RWPE2 (cell line): ENCODE measurements at regions not wholly inside any gene's neighbourhood (a gene's known extent, or its start where the extent isn't known, plus 50 kb on each side); places are given as distances from the start of the nearest gene placed in this dataset.

Experiments used
- ATAC-seq: fragments of 200-7000 bp; cut with Tn5 transposase; 3 replicates; pipeline ENCODE4 v1.9.1; 2021; ENCODE audit warnings: low read depth
- DNase-seq: peaks from one replicate; pipeline ENCODE4 v3.0.0-alpha.2; 2020; ENCODE audit warnings: low spot score
- H3K27ac ChIP-seq: fragments of 450-650 bp; 2 replicates; pipeline ENCODE4 v1.5.1; 2017; ENCODE audit warnings: mild to moderate bottlenecking; ENCODE audit not compliant: poor library complexity, severe bottlenecking
- H3K27me3 ChIP-seq: fragments of 250-450 bp; sonication (Bioruptor Pico); 2 replicates; pipeline ENCODE4 v1.5.1; 2021; ENCODE audit warnings: mild to moderate bottlenecking, moderate library complexity; ENCODE audit not compliant: insufficient read depth, poor library complexity, severe bottlenecking
- H3K36me3 ChIP-seq: fragments of 250-450 bp; sonication (Bioruptor Pico); 2 replicates; pipeline ENCODE4 v1.5.1; 2020; ENCODE audit warnings: low read depth, mild to moderate bottlenecking, moderate library complexity
- H3K4me1 ChIP-seq: fragments of 250-450 bp; sonication (Bioruptor Pico); 2 replicates; pipeline ENCODE4 v1.5.1; 2021; ENCODE audit warnings: mild to moderate bottlenecking, moderate library complexity; ENCODE audit not compliant: insufficient read depth, poor library complexity, severe bottlenecking
- H3K4me3 ChIP-seq: fragments of 250-450 bp; sonication (Bioruptor Pico); 2 replicates; pipeline ENCODE4 v1.5.1; 2021; ENCODE audit warnings: mild to moderate bottlenecking, moderate library complexity; ENCODE audit not compliant: severe bottlenecking
- H3K9me3 ChIP-seq: fragments of 250-450 bp; sonication (Bioruptor Pico); 2 replicates; pipeline ENCODE4 v1.5.1; 2021; ENCODE audit warnings: mild to moderate bottlenecking, moderate library complexity; ENCODE audit not compliant: severe bottlenecking
- CTCF ChIP-seq: fragments of 450-650 bp; IDR thresholded peaks from one replicate; pipeline ENCODE4 v1.5.1; 2017; ENCODE audit warnings: mild to moderate bottlenecking, moderate library complexity; ENCODE audit not compliant: poor library complexity, severe bottlenecking

- H3K4me1 ChIP-seq: no peaks in the 10 kb centered on the region
- no peak for DNase-seq
- no peaks in the 10 kb centered on the region for H3K9me3 ChIP-seq
- H3K36me3 ChIP-seq: no peaks in the 10 kb centered on the region
- no peak for ATAC-seq
- no peaks in the 10 kb centered on the region for H3K27me3 ChIP-seq
- TF ChIP-seq CTCF: no peak
- H3K4me3 ChIP-seq: no peak overlapping the region
- H3K27ac ChIP-seq: no peak overlapping the region
Observed at GRCh38 chr2:38181806-38182491, 106.0 kb upstream of the CYP1B1 start.

- TF ChIP-seq CTCF: no peak
- H3K27me3 ChIP-seq: no peaks in the 10 kb centered on the region
- no peaks in the 10 kb centered on the region for H3K4me1 ChIP-seq
- H3K27ac ChIP-seq: no peak overlapping the region
- no peak for DNase-seq
- H3K4me3 ChIP-seq: no peak overlapping the region
- no peaks in the 10 kb centered on the region for H3K9me3 ChIP-seq
- H3K36me3 ChIP-seq: no peaks in the 10 kb centered on the region
- no peak for ATAC-seq
Observed at GRCh38 chr2:38180754-38181153, 104.8 kb upstream of the CYP1B1 start.

- no peaks in the 10 kb centered on the region for H3K36me3 ChIP-seq
- H3K4me1 ChIP-seq: peaks cover 13% of the 10 kb centered on the region
- H3K27me3 ChIP-seq: no peaks in the 10 kb centered on the region
- peak overlapping the region; percentile 3 for H3K27ac ChIP-seq
- no peak for TF ChIP-seq CTCF
- H3K4me3 ChIP-seq: no peak overlapping the region
- ATAC-seq (0 out of 3 replicates have a peak, but pooled peaks have one; percentile 28), DNase-seq (no peak)
- H3K9me3 ChIP-seq: no peaks in the 10 kb centered on the region
Observed at GRCh38 chr2:38178556-38179419, 102.8 kb upstream of the CYP1B1 start.

GRCh38 chr2:38178119-38178518, 102.2 kb upstream of the CYP1B1 start:
- Histone ChIP-seq H3K9me3 (no peaks in the 10 kb centered on the region), H3K4me1 (peaks cover 13% of the 10 kb centered on the region), H3K36me3 (no peaks in the 10 kb centered on the region), H3K27ac (no peak overlapping the region), H3K27me3 (no peaks in the 10 kb centered on the region), H3K4me3 (no peak overlapping the region)
- DNase-seq (no peak), ATAC-seq (no peak)
- TF ChIP-seq CTCF: no peak
